ENCODE measurements at regions not wholly inside any gene's neighbourhood (a gene's known extent, or its start where the extent isn't known, plus 50 kb on each side); places are given as distances from the start of the nearest gene placed in this dataset.
"Not testable (repeated sequence)": the region's sequence is repeated elsewhere in the genome, so short reads cannot be mapped to it uniquely, and the experiment has no call there.

DNA sequence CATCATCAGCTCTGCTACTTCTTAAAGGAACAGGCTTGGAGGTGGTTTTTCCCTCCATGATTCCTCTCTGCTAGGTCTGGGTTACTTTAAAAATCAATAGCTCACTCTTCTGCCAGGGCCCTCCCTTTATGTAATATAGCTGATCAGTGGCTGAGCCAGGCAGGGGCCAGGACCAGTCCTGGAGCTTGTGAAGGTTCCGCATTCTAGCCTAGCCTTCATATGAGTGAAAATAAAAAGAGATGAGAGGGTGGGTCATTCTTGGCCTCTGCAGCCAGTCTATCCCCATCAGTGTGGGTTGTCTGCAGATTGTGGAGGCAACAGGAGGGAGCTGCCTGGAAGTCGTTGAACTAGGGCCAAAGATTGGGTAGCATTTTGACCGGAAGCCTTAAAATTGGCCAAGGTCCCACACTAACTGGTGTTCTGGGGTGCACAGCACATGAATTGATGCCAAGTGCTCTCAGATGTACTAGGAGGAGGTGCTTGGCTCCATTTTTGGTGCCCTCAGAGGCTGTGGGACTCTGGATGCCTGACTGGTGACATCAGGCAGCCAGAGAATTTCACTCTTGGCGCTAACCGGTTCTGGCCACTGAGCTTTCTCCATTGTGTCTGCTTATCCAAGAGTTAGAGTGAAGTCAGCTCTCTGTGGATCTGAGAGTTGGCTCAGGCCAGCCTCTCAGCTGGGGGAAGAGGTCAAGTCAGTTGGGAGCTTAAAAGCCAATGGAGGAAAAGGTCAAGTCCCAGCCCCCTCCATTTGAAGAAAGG lies 93.7 kb upstream of the FAM72C start:
- H3K4me3 ChIP-seq (ENCODE audit: low read depth, low read length, poor library complexity, severe bottlenecking); H3K4me1 ChIP-seq (ENCODE audit: insufficient read depth, low read length, poor library complexity, severe bottlenecking); H3K9me3 ChIP-seq (ENCODE audit: low read depth, low read length, poor library complexity, severe bottlenecking); BruUV-seq (replicated peaks); CTCF ChIA-PET; H3K27me3 ChIP-seq (replicated peaks; ENCODE audit: insufficient read depth, low read depth, low read length, poor library complexity); H3K36me3 ChIP-seq (ENCODE audit: insufficient read depth, low read length, poor library complexity, severe bottlenecking); H3K27ac ChIP-seq (ENCODE audit: low read depth, low read length, poor library complexity, severe bottlenecking); DNase-seq (ENCODE audit: low spot score); intact Hi-C loops (cut with micrococcal nuclease; ENCODE audit: unreplicated experiment); POLR2A ChIA-PET (ENCODE audit: low non-redundant PET): not testable (repeated sequence)

DNA sequence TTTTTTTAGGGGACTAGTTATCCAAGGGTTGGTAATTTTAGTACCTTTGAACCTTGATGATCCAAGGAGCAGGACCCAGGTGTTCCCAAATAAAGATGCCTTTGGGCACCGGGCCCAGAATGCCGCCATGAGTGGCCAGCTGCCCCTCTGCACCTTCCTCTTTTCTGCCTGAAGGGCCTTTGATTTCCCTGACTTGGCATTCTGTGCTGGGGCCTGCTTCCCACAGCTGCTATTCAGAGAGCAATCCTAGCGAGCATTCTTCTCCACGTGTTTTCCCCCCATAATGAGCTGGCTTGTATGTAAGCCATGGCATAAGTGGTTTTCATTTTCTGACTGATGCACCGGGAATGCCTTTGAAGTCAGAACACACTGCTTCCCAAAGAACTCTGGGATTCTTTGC lies 77.6 kb upstream of the FAM72C start:
- DNase-seq (ENCODE audit: low spot score); H3K27me3 ChIP-seq (replicated peaks; ENCODE audit: insufficient read depth, low read depth, low read length, poor library complexity); H3K36me3 ChIP-seq (ENCODE audit: insufficient read depth, low read length, poor library complexity, severe bottlenecking); BruUV-seq (replicated peaks); H3K9me3 ChIP-seq (ENCODE audit: low read depth, low read length, poor library complexity, severe bottlenecking); CTCF ChIA-PET; H3K4me1 ChIP-seq (ENCODE audit: insufficient read depth, low read length, poor library complexity, severe bottlenecking); intact Hi-C loops (cut with micrococcal nuclease; ENCODE audit: unreplicated experiment); H3K27ac ChIP-seq (ENCODE audit: low read depth, low read length, poor library complexity, severe bottlenecking); POLR2A ChIA-PET (ENCODE audit: low non-redundant PET); H3K4me3 ChIP-seq (ENCODE audit: low read depth, low read length, poor library complexity, severe bottlenecking): not testable (repeated sequence)

DNA sequence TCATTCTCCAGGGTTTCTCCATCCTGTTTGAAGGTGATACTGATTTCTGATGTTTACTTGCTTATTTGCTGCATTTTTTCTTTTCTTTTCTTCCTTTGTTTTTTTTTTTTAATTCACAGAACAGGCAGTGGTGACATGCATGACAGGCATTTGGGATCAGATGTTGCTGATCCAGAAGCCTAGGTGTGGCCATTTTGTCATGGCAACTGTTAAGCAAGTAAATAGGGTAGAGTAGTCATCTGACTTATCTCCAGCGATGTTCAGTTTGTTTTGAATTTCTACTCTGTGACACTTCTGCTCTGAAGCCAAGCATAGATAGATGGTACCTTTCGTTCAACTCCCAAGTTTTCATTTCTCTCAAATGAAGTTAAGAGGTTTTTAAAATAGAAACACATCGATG lies 74.9 kb upstream of the FAM72C start:
- H3K9me3 ChIP-seq (ENCODE audit: low read depth, low read length, poor library complexity, severe bottlenecking); H3K27me3 ChIP-seq (replicated peaks; ENCODE audit: insufficient read depth, low read depth, low read length, poor library complexity); DNase-seq (ENCODE audit: low spot score); CTCF ChIA-PET; H3K36me3 ChIP-seq (ENCODE audit: insufficient read depth, low read length, poor library complexity, severe bottlenecking); intact Hi-C loops (cut with micrococcal nuclease; ENCODE audit: unreplicated experiment); H3K4me3 ChIP-seq (ENCODE audit: low read depth, low read length, poor library complexity, severe bottlenecking); H3K4me1 ChIP-seq (ENCODE audit: insufficient read depth, low read length, poor library complexity, severe bottlenecking); POLR2A ChIA-PET (ENCODE audit: low non-redundant PET); H3K27ac ChIP-seq (ENCODE audit: low read depth, low read length, poor library complexity, severe bottlenecking): not testable (repeated sequence)
- TSS peak; percentile 29 for BruUV-seq (replicated peaks)

DNA sequence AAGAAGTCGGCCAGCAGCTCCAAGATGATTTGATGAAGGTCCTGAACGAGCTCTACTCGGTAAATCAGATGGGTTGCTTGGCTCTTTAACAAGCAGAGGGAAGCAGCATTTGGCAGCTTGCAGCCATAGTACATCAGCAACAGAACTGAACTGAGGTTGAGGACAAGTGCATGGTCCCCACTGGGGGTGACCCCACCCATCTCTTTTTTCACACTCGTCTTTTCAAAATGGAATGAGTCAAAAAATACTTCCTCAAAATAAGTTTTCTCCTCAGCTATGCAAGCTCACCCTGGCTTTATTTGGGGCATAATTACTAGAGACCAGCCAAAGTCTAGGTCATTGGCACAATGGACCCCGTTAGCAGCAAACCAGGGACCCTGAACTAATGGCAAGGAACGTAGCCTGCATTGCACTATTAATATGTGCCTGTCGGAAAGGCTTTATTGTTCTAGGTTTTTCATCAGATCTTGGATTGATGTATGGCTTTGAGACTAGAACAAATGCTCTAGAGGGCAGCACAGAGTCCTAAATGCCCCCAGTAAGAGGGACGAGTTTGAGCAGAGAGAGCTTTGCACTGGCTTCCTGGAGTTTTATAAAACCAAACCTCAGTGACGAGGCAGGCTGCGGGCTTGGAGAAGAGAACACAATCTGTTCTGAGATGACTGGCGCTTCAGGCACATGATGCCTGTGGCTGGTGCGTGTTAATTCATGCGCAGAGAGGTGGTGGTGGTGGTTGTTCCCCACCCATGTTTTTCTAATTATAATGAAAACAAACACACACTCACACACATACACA lies 74.2 kb upstream of the FAM72C start:
- DNase-seq (ENCODE audit: low spot score), result peak; percentile 23
- BruUV-seq (replicated peaks); H3K9me3 ChIP-seq (ENCODE audit: low read depth, low read length, poor library complexity, severe bottlenecking); H3K36me3 ChIP-seq (ENCODE audit: insufficient read depth, low read length, poor library complexity, severe bottlenecking); H3K27ac ChIP-seq (ENCODE audit: low read depth, low read length, poor library complexity, severe bottlenecking); intact Hi-C loops (cut with micrococcal nuclease; ENCODE audit: unreplicated experiment); H3K4me1 ChIP-seq (ENCODE audit: insufficient read depth, low read length, poor library complexity, severe bottlenecking); POLR2A ChIA-PET (ENCODE audit: low non-redundant PET); H3K27me3 ChIP-seq (replicated peaks; ENCODE audit: insufficient read depth, low read depth, low read length, poor library complexity); H3K4me3 ChIP-seq (ENCODE audit: low read depth, low read length, poor library complexity, severe bottlenecking); CTCF ChIA-PET: not testable (repeated sequence)
- TF ChIP-seq, protein P1, sequence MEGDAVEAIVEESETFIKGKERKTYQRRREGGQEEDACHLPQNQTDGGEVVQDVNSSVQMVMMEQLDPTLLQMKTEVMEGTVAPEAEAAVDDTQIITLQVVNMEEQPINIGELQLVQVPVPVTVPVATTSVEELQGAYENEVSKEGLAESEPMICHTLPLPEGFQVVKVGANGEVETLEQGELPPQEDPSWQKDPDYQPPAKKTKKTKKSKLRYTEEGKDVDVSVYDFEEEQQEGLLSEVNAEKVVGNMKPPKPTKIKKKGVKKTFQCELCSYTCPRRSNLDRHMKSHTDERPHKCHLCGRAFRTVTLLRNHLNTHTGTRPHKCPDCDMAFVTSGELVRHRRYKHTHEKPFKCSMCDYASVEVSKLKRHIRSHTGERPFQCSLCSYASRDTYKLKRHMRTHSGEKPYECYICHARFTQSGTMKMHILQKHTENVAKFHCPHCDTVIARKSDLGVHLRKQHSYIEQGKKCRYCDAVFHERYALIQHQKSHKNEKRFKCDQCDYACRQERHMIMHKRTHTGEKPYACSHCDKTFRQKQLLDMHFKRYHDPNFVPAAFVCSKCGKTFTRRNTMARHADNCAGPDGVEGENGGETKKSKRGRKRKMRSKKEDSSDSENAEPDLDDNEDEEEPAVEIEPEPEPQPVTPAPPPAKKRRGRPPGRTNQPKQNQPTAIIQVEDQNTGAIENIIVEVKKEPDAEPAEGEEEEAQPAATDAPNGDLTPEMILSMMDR (conservative IDR thresholded peaks at IDR 0.05; ENCODE audit: low read depth, low read length), result 0 out of 2 replicates have a peak, but pooled peaks have one; percentile 23

DNA sequence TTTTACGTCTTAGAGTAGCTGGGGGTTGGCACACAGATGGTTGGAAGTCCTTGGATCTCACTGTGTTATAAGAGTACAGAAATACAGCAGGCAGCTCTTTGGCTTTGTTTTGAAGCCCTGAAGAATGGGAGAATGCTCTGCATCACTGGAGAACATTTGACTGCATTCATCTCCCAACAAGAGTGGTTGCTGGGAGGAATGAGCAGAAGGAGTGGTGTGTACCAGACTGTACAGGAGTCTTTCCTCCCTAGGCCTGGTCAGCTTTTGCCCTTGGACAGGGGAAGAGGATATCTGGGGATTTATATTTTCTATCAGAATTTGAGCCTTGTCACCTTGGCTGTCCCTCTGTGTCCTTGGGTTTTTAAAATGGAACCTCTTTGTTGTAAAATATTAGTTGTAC lies 70.5 kb upstream of the FAM72C start:
- H3K9me3 ChIP-seq (ENCODE audit: low read depth, low read length, poor library complexity, severe bottlenecking); H3K27ac ChIP-seq (ENCODE audit: low read depth, low read length, poor library complexity, severe bottlenecking); POLR2A ChIA-PET (ENCODE audit: low non-redundant PET); BruUV-seq (replicated peaks); H3K4me1 ChIP-seq (ENCODE audit: insufficient read depth, low read length, poor library complexity, severe bottlenecking); H3K27me3 ChIP-seq (replicated peaks; ENCODE audit: insufficient read depth, low read depth, low read length, poor library complexity); intact Hi-C loops (cut with micrococcal nuclease; ENCODE audit: unreplicated experiment); DNase-seq (ENCODE audit: low spot score); H3K4me3 ChIP-seq (ENCODE audit: low read depth, low read length, poor library complexity, severe bottlenecking); CTCF ChIA-PET; H3K36me3 ChIP-seq (ENCODE audit: insufficient read depth, low read length, poor library complexity, severe bottlenecking): not testable (repeated sequence)

DNA sequence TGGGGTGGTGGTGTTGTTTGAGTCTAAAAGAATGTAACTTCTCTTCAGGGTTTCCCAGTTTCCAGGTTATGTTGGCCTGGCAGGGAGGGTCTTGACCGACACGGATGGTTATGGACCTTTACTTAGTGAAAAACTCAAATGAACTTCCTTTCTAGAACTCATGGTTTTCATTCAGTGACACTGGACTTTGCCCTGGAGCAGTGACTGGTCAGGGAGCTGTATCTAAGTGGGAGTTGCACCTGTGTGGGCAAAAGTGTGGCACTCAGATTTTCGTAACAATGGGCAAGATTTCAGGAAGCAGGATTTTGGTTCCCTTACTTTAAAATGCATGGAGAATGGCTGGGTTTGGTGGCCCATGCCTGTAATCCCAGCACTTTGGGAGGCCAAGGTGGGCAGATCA lies 68.5 kb upstream of the FAM72C start:
- H3K27me3 ChIP-seq (replicated peaks; ENCODE audit: insufficient read depth, low read depth, low read length, poor library complexity); H3K4me3 ChIP-seq (ENCODE audit: low read depth, low read length, poor library complexity, severe bottlenecking); POLR2A ChIA-PET (ENCODE audit: low non-redundant PET); H3K36me3 ChIP-seq (ENCODE audit: insufficient read depth, low read length, poor library complexity, severe bottlenecking); DNase-seq (ENCODE audit: low spot score); H3K4me1 ChIP-seq (ENCODE audit: insufficient read depth, low read length, poor library complexity, severe bottlenecking); CTCF ChIA-PET; BruUV-seq (replicated peaks); H3K27ac ChIP-seq (ENCODE audit: low read depth, low read length, poor library complexity, severe bottlenecking); intact Hi-C loops (cut with micrococcal nuclease; ENCODE audit: unreplicated experiment); H3K9me3 ChIP-seq (ENCODE audit: low read depth, low read length, poor library complexity, severe bottlenecking): not testable (repeated sequence)

DNA sequence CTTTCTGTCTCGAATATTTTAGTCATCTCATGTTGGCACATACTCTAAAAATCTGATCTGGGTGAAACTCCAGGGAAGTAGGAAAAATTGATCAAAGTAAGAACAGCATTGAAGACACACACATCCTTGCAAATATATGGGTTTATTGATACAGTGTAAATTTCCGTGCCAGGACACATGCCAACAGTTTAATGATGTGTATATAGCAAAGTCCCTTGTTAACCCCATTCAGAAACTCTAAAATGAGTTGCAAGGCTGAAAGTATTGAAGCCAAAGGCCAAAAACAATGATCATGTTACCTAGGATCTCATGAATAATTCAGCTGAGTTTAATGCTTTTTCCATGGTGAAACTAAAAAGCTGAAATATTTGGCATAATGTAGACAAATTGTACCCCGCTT lies 62.3 kb upstream of the FAM72C start:
- H3K4me1 ChIP-seq (ENCODE audit: insufficient read depth, low read length, poor library complexity, severe bottlenecking); H3K4me3 ChIP-seq (ENCODE audit: low read depth, low read length, poor library complexity, severe bottlenecking); DNase-seq (ENCODE audit: low spot score); CTCF ChIA-PET; H3K9me3 ChIP-seq (ENCODE audit: low read depth, low read length, poor library complexity, severe bottlenecking); intact Hi-C loops (cut with micrococcal nuclease; ENCODE audit: unreplicated experiment); POLR2A ChIA-PET (ENCODE audit: low non-redundant PET); H3K27me3 ChIP-seq (replicated peaks; ENCODE audit: insufficient read depth, low read depth, low read length, poor library complexity); H3K27ac ChIP-seq (ENCODE audit: low read depth, low read length, poor library complexity, severe bottlenecking); H3K36me3 ChIP-seq (ENCODE audit: insufficient read depth, low read length, poor library complexity, severe bottlenecking); BruUV-seq (replicated peaks): not testable (repeated sequence)
